K562 (cell line): ENCODE measurements at regions not wholly inside any gene's neighbourhood (a gene's known extent, or its start where the extent isn't known, plus 50 kb on each side); places are given as distances from the start of the nearest gene placed in this dataset.
A peak's percentile ranks its signal among the peaks of the same experiment; 100 is the strongest.

Experiments
- ARID3B ChIP-seq: fragments of 250-450 bp; sonication (Bioruptor Pico); IDR thresholded peaks from 2 replicates; pipeline ENCODE4 v1.4.0; 2020; ENCODE audit warnings: borderline replicate concordance
- BCOR ChIP-seq: fragments of 450-650 bp; IDR thresholded peaks from 2 replicates; pipeline ENCODE4 v1.6.1; 2016
- DIDO1 ChIP-seq: fragments of 450-650 bp; IDR thresholded peaks from 2 replicates; pipeline ENCODE4 v1.6.1; 2016; ENCODE audit warnings: low read depth, missing biosample characterization, missing genetic modification characterization
- GTF2A2 ChIP-seq: IDR thresholded peaks from 2 replicates; pipeline ENCODE4 v1.6.1; 2016; ENCODE audit warnings: mild to moderate bottlenecking, missing genetic modification characterization, missing compliant biosample characterization
- JUND ChIP-seq, 2 experiments: IDR thresholded peaks; 2 replicates in 1 of 2; 3 replicates in 1 of 2; pipeline ENCODE4 v1.6.1; 2011; ENCODE audit warnings: borderline replicate concordance in 2 of 2, low read depth in 2 of 2, low read length in 2 of 2, improper control_type of control experiment in 1 of 2, missing biosample characterization in 1 of 2, missing genetic modification characterization in 1 of 2, missing genetic modification reagents in 1 of 2
- KDM1A ChIP-seq, 2 experiments: fragments of 450-650 bp; IDR thresholded peaks; 2 replicates each; pipeline ENCODE4 v1.6.1; 2016; ENCODE audit warnings: mild to moderate bottlenecking in 2 of 2
- PHF8 ChIP-seq: fragments of 200-600 bp; sonication (generic); IDR thresholded peaks from 2 replicates; pipeline ENCODE4 v1.6.1; 2012; ENCODE audit warnings: mixed run types, mild to moderate bottlenecking, inconsistent platforms, low read length, moderate library complexity, borderline replicate concordance
- PRDM10 ChIP-seq: fragments of 450-650 bp; IDR thresholded peaks from 2 replicates; pipeline ENCODE4 v1.6.1; 2018; ENCODE audit not compliant: partially characterized antibody
- SIRT6 ChIP-seq: IDR thresholded peaks from one replicate; pipeline ENCODE4 v1.6.1; 2012; ENCODE audit warnings: low read depth, mild to moderate bottlenecking, control low read depth, inconsistent platforms, low read length, moderate library complexity
- TFAP4 ChIP-seq: sonication (generic); formaldehyde crosslinking; IDR thresholded peaks from 2 replicates; pipeline ENCODE4 v1.8.0; 2022; ENCODE audit warnings: missing genetic modification reagents, mild to moderate bottlenecking, moderate library complexity, borderline replicate concordance
- TRIM25 ChIP-seq: fragments of 450-650 bp; IDR thresholded peaks from 2 replicates; pipeline ENCODE4 v1.7.0; 2016; ENCODE audit warnings: borderline replicate concordance
- ZFP30 ChIP-seq: fragments of 250-450 bp; sonication (Bioruptor Pico); IDR thresholded peaks from 2 replicates; pipeline ENCODE4 v1.8.0; 2022; ENCODE audit warnings: moderate library complexity, mild to moderate bottlenecking, inconsistent platforms, borderline replicate concordance
- ZFP36 ChIP-seq: fragments of 150-350 bp; IDR thresholded peaks from 2 replicates; pipeline ENCODE4 v1.6.1; 2018; ENCODE audit warnings: low read length, low read depth; ENCODE audit not compliant: partially characterized antibody
- ZNF146 ChIP-seq: IDR thresholded peaks from one replicate; pipeline ENCODE4 v1.6.1; 2018; ENCODE audit warnings: missing compliant biosample characterization; ENCODE audit not compliant: unreplicated experiment
- ZNF197 ChIP-seq: fragments of 200-800 bp; sonication (Bioruptor generic); IDR thresholded peaks from 2 replicates; pipeline ENCODE4 v1.6.1; 2016; ENCODE audit warnings: low read depth, missing genetic modification characterization, missing compliant biosample characterization
- ZNF232 ChIP-seq: sonication (generic); formaldehyde crosslinking; IDR thresholded peaks from 2 replicates; pipeline ENCODE4 v1.8.0; 2022; ENCODE audit warnings: mild to moderate bottlenecking, missing genetic modification reagents

- peak; percentile 46; the same call in 1 of the 2 replicates for TF ChIP-seq TFAP4 (CRISPR knock-in tag)
- TF ChIP-seq PRDM10 = no peak
- no peak for TF ChIP-seq PHF8
- no peak for TF ChIP-seq GTF2A2 (tag)
- TF ChIP-seq ZNF232 = no peak
- TF ChIP-seq KDM1A (IDR thresholded peaks at IDR 0.05) = peak; percentile 45 to 58; a peak in 3 of 4 replicates
- TF ChIP-seq ZNF146 = no peak
- peak; percentile 73 for TF ChIP-seq BCOR
- no peak for TF ChIP-seq SIRT6
- TF ChIP-seq ZFP30 (CRISPR knock-in tag) = no peak
- no peak for TF ChIP-seq DIDO1
- peak; percentile 97 for TF ChIP-seq ZFP36
- TF ChIP-seq TRIM25 = no peak
- no peak for TF ChIP-seq ZNF197
- no peak for TF ChIP-seq JUND (IDR thresholded peaks at IDR 0.05; ENCODE audit: borderline replicate concordance, low read depth, low read length)
- TF ChIP-seq JUND (tag; IDR thresholded peaks at IDR 0.05; ENCODE audit: borderline replicate concordance, low read depth, low read length) = no peak
- no peak for TF ChIP-seq ARID3B (CRISPR knock-in tag)
Measured at GRCh38 chr16:85240982-85241924, 129.0 kb upstream of the CIBAR2 start (continued).
